ENCODE measurements at regions not wholly inside any gene's neighbourhood (a gene's known extent, or its start where the extent isn't known, plus 50 kb on each side); places are given as distances from the start of the nearest gene placed in this dataset.

- no peak for ATAC-seq
- no peak for TF ChIP-seq ISL1 (CRISPR knock-in tag; IDR thresholded peaks at IDR 0.05)
- TF ChIP-seq TOX (CRISPR knock-in tag; IDR thresholded peaks at IDR 0.05; ENCODE audit: borderline replicate concordance), result no peak
- TF ChIP-seq ZNF565 (CRISPR knock-in tag; conservative IDR thresholded peaks at IDR 0.05; ENCODE audit: low read depth), result no peak
- TF ChIP-seq OSR1 (CRISPR knock-in tag; IDR thresholded peaks at IDR 0.05), result no peak
- no peak for TF ChIP-seq PPARA (CRISPR knock-in tag; IDR thresholded peaks at IDR 0.05; ENCODE audit: borderline replicate concordance)
- no peak for TF ChIP-seq CSRNP3 (CRISPR knock-in tag; IDR thresholded peaks at IDR 0.05)
- TF ChIP-seq TCF4 (CRISPR knock-in tag; IDR thresholded peaks at IDR 0.05; ENCODE audit: borderline replicate concordance), result no peak
- TF ChIP-seq ZNF70 (CRISPR knock-in tag; IDR thresholded peaks at IDR 0.05), result no peak
- TF ChIP-seq CSDC2 (CRISPR knock-in tag; IDR thresholded peaks at IDR 0.05), result no peak
- no peak for TF ChIP-seq PATZ1 (CRISPR knock-in tag; IDR thresholded peaks at IDR 0.05; ENCODE audit: borderline replicate concordance)
- TF ChIP-seq TSHZ2 (CRISPR knock-in tag; IDR thresholded peaks at IDR 0.05), result no peak
- no peak for TF ChIP-seq ZFP3 (CRISPR knock-in tag; IDR thresholded peaks at IDR 0.05)
- TF ChIP-seq, protein P1, sequence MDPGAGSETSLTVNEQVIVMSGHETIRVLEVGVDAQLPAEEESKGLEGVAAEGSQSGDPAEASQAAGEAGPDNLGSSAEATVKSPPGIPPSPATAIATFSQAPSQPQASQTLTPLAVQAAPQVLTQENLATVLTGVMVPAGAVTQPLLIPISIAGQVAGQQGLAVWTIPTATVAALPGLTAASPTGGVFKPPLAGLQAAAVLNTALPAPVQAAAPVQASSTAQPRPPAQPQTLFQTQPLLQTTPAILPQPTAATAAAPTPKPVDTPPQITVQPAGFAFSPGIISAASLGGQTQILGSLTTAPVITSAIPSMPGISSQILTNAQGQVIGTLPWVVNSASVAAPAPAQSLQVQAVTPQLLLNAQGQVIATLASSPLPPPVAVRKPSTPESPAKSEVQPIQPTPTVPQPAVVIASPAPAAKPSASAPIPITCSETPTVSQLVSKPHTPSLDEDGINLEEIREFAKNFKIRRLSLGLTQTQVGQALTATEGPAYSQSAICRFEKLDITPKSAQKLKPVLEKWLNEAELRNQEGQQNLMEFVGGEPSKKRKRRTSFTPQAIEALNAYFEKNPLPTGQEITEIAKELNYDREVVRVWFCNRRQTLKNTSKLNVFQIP (CRISPR knock-in tag; IDR thresholded peaks at IDR 0.05; ENCODE audit: borderline replicate concordance, low read depth), result no peak
- no peak for TF ChIP-seq BACH2 (CRISPR knock-in tag; IDR thresholded peaks at IDR 0.05; ENCODE audit: borderline replicate concordance)
- TF ChIP-seq GLIS3 (CRISPR knock-in tag; IDR thresholded peaks at IDR 0.05), result no peak
- no peak for TF ChIP-seq CREB5 (CRISPR knock-in tag; IDR thresholded peaks at IDR 0.05; ENCODE audit: low read depth)
- no peak for TF ChIP-seq SNAI2 (CRISPR knock-in tag; IDR thresholded peaks at IDR 0.05)
- no peak for TF ChIP-seq ZNF8 (CRISPR knock-in tag; IDR thresholded peaks at IDR 0.05)
Observed at GRCh38 chr16:73616166-73616753, 568.3 kb upstream of the ZFHX3 start.

DNA sequence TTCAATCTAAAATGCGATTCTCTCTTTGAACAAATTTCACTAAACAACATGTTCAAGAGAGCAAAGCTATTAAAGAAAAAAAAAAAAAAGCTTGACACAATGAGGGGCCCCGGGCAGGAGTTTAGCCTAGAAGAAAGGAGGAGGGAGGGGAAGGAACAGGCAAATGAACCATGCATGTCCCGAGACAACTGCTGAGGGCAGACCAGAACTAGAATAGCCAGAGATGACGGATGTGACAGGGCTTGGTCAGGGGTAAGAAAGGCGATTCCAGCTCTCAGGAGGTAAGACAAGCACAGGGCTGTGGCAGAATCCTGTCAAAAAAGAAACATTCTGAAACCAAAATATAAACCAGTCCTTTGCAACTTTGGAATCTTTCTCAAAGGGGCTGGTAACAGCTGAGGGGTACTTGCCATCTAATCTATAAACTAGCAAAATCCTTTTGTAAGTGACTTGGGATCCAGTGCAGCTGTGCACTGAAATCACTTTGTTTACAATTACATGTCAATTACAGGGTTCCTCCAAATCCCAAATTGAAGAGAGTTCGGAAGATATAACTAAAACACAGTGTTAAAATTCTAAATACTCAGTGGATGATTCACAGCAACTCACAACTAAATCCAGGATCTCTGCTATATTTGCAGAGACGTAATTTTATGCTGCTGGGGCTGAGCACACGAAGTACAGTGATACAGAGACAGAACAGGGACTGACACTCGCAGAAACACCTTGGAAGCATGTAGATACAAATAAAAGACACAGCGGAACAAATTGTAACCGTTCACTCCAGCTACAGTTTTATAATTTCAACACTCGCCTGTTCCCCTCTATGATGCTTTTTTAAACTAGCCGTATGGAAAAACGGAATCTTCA lies 567.4 kb upstream of the ZFHX3 start:
- TF ChIP-seq ARNTL (CRISPR knock-in tag; IDR thresholded peaks at IDR 0.05; ENCODE audit: borderline replicate concordance, low read depth) (no peak), CREB5 (CRISPR knock-in tag; IDR thresholded peaks at IDR 0.05; ENCODE audit: low read depth) (no peak), ZNF8 (CRISPR knock-in tag; IDR thresholded peaks at IDR 0.05) (no peak), PATZ1 (CRISPR knock-in tag; IDR thresholded peaks at IDR 0.05; ENCODE audit: borderline replicate concordance) (no peak), ISL1 (CRISPR knock-in tag; IDR thresholded peaks at IDR 0.05) (no peak), ESRRG (CRISPR knock-in tag; IDR thresholded peaks at IDR 0.05) (no peak), ZC3H10 (CRISPR knock-in tag; IDR thresholded peaks at IDR 0.05) (no peak), CSRNP3 (CRISPR knock-in tag; IDR thresholded peaks at IDR 0.05) (no peak), CSDC2 (CRISPR knock-in tag; IDR thresholded peaks at IDR 0.05) (no peak), GLIS3 (CRISPR knock-in tag; IDR thresholded peaks at IDR 0.05) (no peak), SNAI2 (CRISPR knock-in tag; IDR thresholded peaks at IDR 0.05) (no peak), BACH2 (CRISPR knock-in tag; IDR thresholded peaks at IDR 0.05; ENCODE audit: borderline replicate concordance) (no peak)
- TF ChIP-seq, protein P1 (CRISPR knock-in tag; IDR thresholded peaks at IDR 0.05; ENCODE audit: borderline replicate concordance, low read depth), result no peak
- no peak for ATAC-seq

Measured in SK-N-SH treated with all-trans-retinoic acid at 6 μM for 48 hours (cell line).